SK-N-SH (cell line): ENCODE measurements at regions not wholly inside any gene's neighbourhood (a gene's known extent, or its start where the extent isn't known, plus 50 kb on each side); places are given as distances from the start of the nearest gene placed in this dataset.

Source experiments
- CTCF ChIA-PET: fragments of 300-600, 350-600 bp; formaldehyde crosslinking; extraction: SDS; loops from one replicate; lab custom pipeline; 2021; lab: Yijun Ruan, JAX
- POLR2A ChIA-PET: fragments of 350-600 bp; sonication (Branson Sonifier 250); formaldehyde crosslinking; extraction: SDS; loops from one replicate; lab custom pipeline; 2020; ENCODE audit warnings: antibody characterized with exemption, inconsistent platforms; lab: Yijun Ruan, JAX
- DNase-seq: peaks from one replicate; pipeline ENCODE4 v3.0.0; 2012
- H2AFZ ChIP-seq: fragments of 200-600 bp; sonication (generic); 2 replicates; pipeline ENCODE4 v1.8.1; 2016; ENCODE audit warnings: antibody characterized with exemption, mild to moderate bottlenecking, low read depth
- H3F3A ChIP-seq: fragments of 200-600 bp; sonication (generic); replicated peaks from 2 replicates; pipeline ENCODE3; 2016; ENCODE audit warnings: antibody characterized with exemption, mild to moderate bottlenecking; ENCODE audit not compliant: insufficient read depth
- H3K27ac ChIP-seq, 2 experiments: fragments of 200-500 bp in 1 of 2; fragments of 200-600 bp in 1 of 2; sonication (Bioruptor generic) in 1 of 2; sonication (generic), shearing (Covaris generic) in 1 of 2; 2 replicates each; pipeline versions ENCODE4 v1.5.1 to v1.6.1; 2014 to 2016; ENCODE audit warnings: low read depth in 2 of 2, inconsistent platforms in 1 of 2, low read length in 1 of 2, mild to moderate bottlenecking in 1 of 2, mixed read lengths in 1 of 2
- H3K27me3 ChIP-seq: fragments of 200-600 bp; sonication (generic), shearing (Covaris generic); 2 replicates; pipeline ENCODE4 v1.6.1; 2016; ENCODE audit warnings: mixed run types; ENCODE audit not compliant: insufficient read depth
- H3K36me3 ChIP-seq, 2 experiments: fragments of 200-500 bp in 1 of 2; fragments of 200-600 bp in 1 of 2; sonication (Bioruptor generic) in 1 of 2; sonication (generic) in 1 of 2; replicated peaks in 1 of 2; 2 replicates each; pipeline versions ENCODE3 to v1.5.1; 2014 to 2016; ENCODE audit warnings: low read length in 1 of 2, mild to moderate bottlenecking in 1 of 2; ENCODE audit not compliant: insufficient read depth in 2 of 2, control insufficient read depth in 1 of 2
- H3K4me1 ChIP-seq, 2 experiments: fragments of 200-500 bp in 1 of 2; fragments of 200-600 bp in 1 of 2; sonication (Bioruptor generic) in 1 of 2; sonication (generic), shearing (Covaris generic) in 1 of 2; 2 replicates each; pipeline versions ENCODE4 v1.5.1 to v1.6.1; 2014 to 2016; ENCODE audit warnings: low read depth in 1 of 2, low read length in 1 of 2, mixed run types in 1 of 2; ENCODE audit not compliant: insufficient read depth in 2 of 2, control insufficient read depth in 1 of 2
- H3K4me2 ChIP-seq: fragments of 200-600 bp; sonication (generic), shearing (Covaris generic); 2 replicates; pipeline ENCODE4 v1.6.1; 2017; ENCODE audit warnings: mixed run types
- H3K4me3 ChIP-seq, 2 experiments: fragments of 200-500 bp in 1 of 2; fragments of 200-600 bp in 1 of 2; sonication (Bioruptor generic) in 1 of 2; sonication (generic), shearing (Covaris generic) in 1 of 2; 2 replicates each; pipeline versions ENCODE4 v1.5.1 to v1.8.1; 2014 to 2016; ENCODE audit warnings: low read depth in 2 of 2, inconsistent platforms in 1 of 2, low read length in 1 of 2, mild to moderate bottlenecking in 1 of 2, mixed read lengths in 1 of 2, moderate library complexity in 1 of 2
- H3K79me2 ChIP-seq: fragments of 200-600 bp; sonication (generic); 2 replicates; pipeline ENCODE4 v1.8.1; 2017; ENCODE audit warnings: mild to moderate bottlenecking; ENCODE audit not compliant: insufficient read depth
- H3K9ac ChIP-seq: fragments of 200-600 bp; sonication (generic); 2 replicates; pipeline ENCODE4 v1.6.1; 2017; ENCODE audit warnings: mixed run types
- H3K9me2 ChIP-seq: fragments of 200-600 bp; sonication (generic); 2 replicates; pipeline ENCODE4 v1.6.1; 2017; ENCODE audit warnings: mixed run types
- H3K9me3 ChIP-seq: fragments of 200-600 bp; sonication (generic); 2 replicates; pipeline ENCODE4 v1.6.1; 2017; ENCODE audit warnings: mixed run types, mild to moderate bottlenecking, moderate library complexity
- H4K20me1 ChIP-seq: fragments of 200-600 bp; sonication (generic); 2 replicates; pipeline ENCODE4 v1.6.1; 2017; ENCODE audit warnings: mild to moderate bottlenecking, mixed run types; ENCODE audit not compliant: insufficient read depth
- CHD2 ChIP-seq: fragments of 150-350 bp; IDR thresholded peaks from 2 replicates; pipeline ENCODE4 v1.6.1; 2018; ENCODE audit warnings: low read length; ENCODE audit not compliant: partially characterized antibody
- ELF1 ChIP-seq: IDR thresholded peaks from 2 replicates; pipeline ENCODE4 v1.4.0; 2012
- EP300 ChIP-seq, 2 experiments: IDR thresholded peaks; 2 replicates each; pipeline versions ENCODE4 v1.4.0 to v1.6.1; 2012; ENCODE audit warnings: borderline replicate concordance in 1 of 2, low read depth in 1 of 2, low read length in 1 of 2
- FOSL2 ChIP-seq: IDR thresholded peaks from 2 replicates; pipeline ENCODE4 v1.4.0; 2012; ENCODE audit warnings: low read depth, mild to moderate bottlenecking, moderate library complexity, borderline replicate concordance
- FOXJ3 ChIP-seq: sonication (generic); formaldehyde crosslinking; IDR thresholded peaks from 2 replicates; pipeline ENCODE4 v1.5.1; 2020; ENCODE audit warnings: mild to moderate bottlenecking, missing genetic modification reagents
- FOXM1 ChIP-seq: IDR thresholded peaks from 2 replicates; pipeline ENCODE4 v1.4.0; 2012; ENCODE audit warnings: low read depth, mild to moderate bottlenecking
- GATA2 ChIP-seq: sonication (generic); formaldehyde crosslinking; IDR thresholded peaks from 2 replicates; pipeline ENCODE4 v1.5.0; 2020; ENCODE audit warnings: mild to moderate bottlenecking, missing genetic modification reagents
- MAX ChIP-seq: IDR thresholded peaks from 2 replicates; pipeline ENCODE4 v1.4.0; 2012; ENCODE audit warnings: low read depth
- MXI1 ChIP-seq: IDR thresholded peaks from 2 replicates; pipeline ENCODE4 v1.6.1; 2012; ENCODE audit warnings: mild to moderate bottlenecking, low read depth, low read length, improper control_type of control experiment
- NFIC ChIP-seq: IDR thresholded peaks from 2 replicates; pipeline ENCODE4 v1.4.0; 2012; ENCODE audit warnings: borderline replicate concordance
- REST ChIP-seq: IDR thresholded peaks from 2 replicates; pipeline ENCODE4 v1.6.1; 2012; ENCODE audit warnings: mild to moderate bottlenecking, low read depth, low read length, moderate library complexity
- SMC3 ChIP-seq: IDR thresholded peaks from 2 replicates; pipeline ENCODE4 v1.6.1; 2012; ENCODE audit warnings: low read depth, low read length, improper control_type of control experiment
- TAF1 ChIP-seq: IDR thresholded peaks from 2 replicates; pipeline ENCODE4 v1.6.1; 2012; ENCODE audit warnings: low read depth, mild to moderate bottlenecking, low read length, moderate library complexity, borderline replicate concordance
- TEAD4 ChIP-seq: IDR thresholded peaks from 2 replicates; pipeline ENCODE4 v1.4.0; 2012; ENCODE audit warnings: mild to moderate bottlenecking, borderline replicate concordance; ENCODE audit not compliant: insufficient read depth
- USF1 ChIP-seq: IDR thresholded peaks from 2 replicates; pipeline ENCODE4 v1.4.0; 2012; ENCODE audit warnings: low read depth, borderline replicate concordance
- YY1 ChIP-seq: IDR thresholded peaks from 2 replicates; pipeline ENCODE4 v1.4.0; 2012; ENCODE audit warnings: low read depth, mild to moderate bottlenecking
- ZBTB33 ChIP-seq: IDR thresholded peaks from 2 replicates; pipeline ENCODE4 v1.4.0; 2012; ENCODE audit warnings: low read depth, borderline replicate concordance
- WGBS: methylation state at CpG from one replicate; pipeline ENCODE4 v1.1.6; 2017; ENCODE audit warnings: low lambda C conversion rate; 5-methylcytosine and 5-hydroxymethylcytosine counted together
- TF ChIP-seq, protein P1 (sequence below): fragments of 200-600 bp; sonication (generic); IDR thresholded peaks from 2 replicates; pipeline ENCODE4 v1.6.1; 2017; ENCODE audit warnings: antibody characterized with exemption, mild to moderate bottlenecking, moderate library complexity
- TF ChIP-seq, protein P2 (sequence below): fragments of 150-350 bp; IDR thresholded peaks from 2 replicates; pipeline ENCODE4 v1.6.1; 2017; ENCODE audit warnings: antibody characterized with exemption, low read length, low read depth, borderline replicate concordance

- Histone ChIP-seq H3K79me2 (no peaks in the 10 kb centered on the region), H3K36me3 (no peaks in the 10 kb centered on the region), H2AFZ (no peak overlapping the region), H3K9me2 (no peaks in the 10 kb centered on the region), H3K4me2 (no peak overlapping the region), H4K20me1 (no peaks in the 10 kb centered on the region), H3K9ac (no peak overlapping the region), H3K27ac (no peak overlapping the region), H3K27me3 (no peaks in the 10 kb centered on the region), H3K4me3 (no peak overlapping the region), H3K9me3 (no peaks in the 10 kb centered on the region), H3K4me1 (no peaks in the 10 kb centered on the region), H3F3A (no peaks in the 10 kb centered on the region)
- CTCF ChIA-PET, result no interaction called here
- no peak for DNase-seq
- WGBS, result 3% methylated on average over 2 of the region's 2 CpGs
- POLR2A ChIA-PET, result no interaction called here
- no peak for TF ChIP-seq FOXM1
- no peak for TF ChIP-seq ELF1
- no peak for TF ChIP-seq FOXJ3 (CRISPR knock-in tag)
- no peak for TF ChIP-seq MAX
- TF ChIP-seq, protein P1, sequence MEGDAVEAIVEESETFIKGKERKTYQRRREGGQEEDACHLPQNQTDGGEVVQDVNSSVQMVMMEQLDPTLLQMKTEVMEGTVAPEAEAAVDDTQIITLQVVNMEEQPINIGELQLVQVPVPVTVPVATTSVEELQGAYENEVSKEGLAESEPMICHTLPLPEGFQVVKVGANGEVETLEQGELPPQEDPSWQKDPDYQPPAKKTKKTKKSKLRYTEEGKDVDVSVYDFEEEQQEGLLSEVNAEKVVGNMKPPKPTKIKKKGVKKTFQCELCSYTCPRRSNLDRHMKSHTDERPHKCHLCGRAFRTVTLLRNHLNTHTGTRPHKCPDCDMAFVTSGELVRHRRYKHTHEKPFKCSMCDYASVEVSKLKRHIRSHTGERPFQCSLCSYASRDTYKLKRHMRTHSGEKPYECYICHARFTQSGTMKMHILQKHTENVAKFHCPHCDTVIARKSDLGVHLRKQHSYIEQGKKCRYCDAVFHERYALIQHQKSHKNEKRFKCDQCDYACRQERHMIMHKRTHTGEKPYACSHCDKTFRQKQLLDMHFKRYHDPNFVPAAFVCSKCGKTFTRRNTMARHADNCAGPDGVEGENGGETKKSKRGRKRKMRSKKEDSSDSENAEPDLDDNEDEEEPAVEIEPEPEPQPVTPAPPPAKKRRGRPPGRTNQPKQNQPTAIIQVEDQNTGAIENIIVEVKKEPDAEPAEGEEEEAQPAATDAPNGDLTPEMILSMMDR, result no peak
- no peak for TF ChIP-seq SMC3
- no peak for TF ChIP-seq MXI1
- TF ChIP-seq YY1, result no peak
- no peak for TF ChIP-seq FOSL2
- TF ChIP-seq REST, result no peak
- TF ChIP-seq TEAD4, result no peak
- TF ChIP-seq EP300 (IDR thresholded peaks at IDR 0.05; ENCODE audit: borderline replicate concordance in 1 of 2, low read depth in 1 of 2, low read length in 1 of 2), result no peak
- TF ChIP-seq TAF1, result no peak
- TF ChIP-seq GATA2, result no peak
- TF ChIP-seq CHD2, result no peak
- no peak for TF ChIP-seq ZBTB33
- TF ChIP-seq NFIC, result no peak
- TF ChIP-seq, protein P2, sequence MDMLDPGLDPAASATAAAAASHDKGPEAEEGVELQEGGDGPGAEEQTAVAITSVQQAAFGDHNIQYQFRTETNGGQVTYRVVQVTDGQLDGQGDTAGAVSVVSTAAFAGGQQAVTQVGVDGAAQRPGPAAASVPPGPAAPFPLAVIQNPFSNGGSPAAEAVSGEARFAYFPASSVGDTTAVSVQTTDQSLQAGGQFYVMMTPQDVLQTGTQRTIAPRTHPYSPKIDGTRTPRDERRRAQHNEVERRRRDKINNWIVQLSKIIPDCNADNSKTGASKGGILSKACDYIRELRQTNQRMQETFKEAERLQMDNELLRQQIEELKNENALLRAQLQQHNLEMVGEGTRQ, result no peak
- no peak for TF ChIP-seq USF1
Measured at GRCh38 chr12:17142856-17143255, 536.9 kb upstream of the LMO3 start.
